Glutamatergic neuron (in vitro differentiated cells): ENCODE measurements at regions not wholly inside any gene's neighbourhood (a gene's known extent, or its start where the extent isn't known, plus 50 kb on each side); places are given as distances from the start of the nearest gene placed in this dataset.

Experiments
- DNase-seq: peaks from one replicate; pipeline ENCODE4 v3.0.0; 2022
- H3K27ac Mint-ChIP-seq: one replicate; pipeline ENCODE4 v1.8.0; 2020; ENCODE audit warnings: mild to moderate bottlenecking, mixed read lengths, inconsistent platforms; ENCODE audit not compliant: unreplicated experiment
- H3K27me3 Mint-ChIP-seq: one replicate; pipeline ENCODE4 v1.8.0; 2020; ENCODE audit warnings: mild to moderate bottlenecking, moderate library complexity, mixed read lengths, inconsistent platforms; ENCODE audit not compliant: unreplicated experiment
- H3K36me3 Mint-ChIP-seq: one replicate; pipeline ENCODE4 v1.8.0; 2020; ENCODE audit warnings: mild to moderate bottlenecking, mixed read lengths, inconsistent platforms; ENCODE audit not compliant: unreplicated experiment
- H3K4me1 Mint-ChIP-seq: one replicate; pipeline ENCODE4 v1.8.0; 2020; ENCODE audit warnings: mild to moderate bottlenecking, low read depth, mixed read lengths, inconsistent platforms; ENCODE audit not compliant: unreplicated experiment
- H3K4me3 Mint-ChIP-seq: one replicate; pipeline ENCODE4 v1.8.0; 2020; ENCODE audit warnings: mild to moderate bottlenecking, mixed read lengths, inconsistent platforms; ENCODE audit not compliant: unreplicated experiment
- H3K9me3 Mint-ChIP-seq: one replicate; pipeline ENCODE4 v1.8.0; 2020; ENCODE audit warnings: mild to moderate bottlenecking, moderate library complexity, mixed read lengths, inconsistent platforms; ENCODE audit not compliant: unreplicated experiment
- TF ChIP-seq, protein P1 (sequence below): fragments of 200-600 bp; sonication (generic); IDR thresholded peaks from one replicate; pipeline ENCODE4 v1.5.0; 2021; ENCODE audit not compliant: partially characterized antibody, unreplicated experiment

DNA sequence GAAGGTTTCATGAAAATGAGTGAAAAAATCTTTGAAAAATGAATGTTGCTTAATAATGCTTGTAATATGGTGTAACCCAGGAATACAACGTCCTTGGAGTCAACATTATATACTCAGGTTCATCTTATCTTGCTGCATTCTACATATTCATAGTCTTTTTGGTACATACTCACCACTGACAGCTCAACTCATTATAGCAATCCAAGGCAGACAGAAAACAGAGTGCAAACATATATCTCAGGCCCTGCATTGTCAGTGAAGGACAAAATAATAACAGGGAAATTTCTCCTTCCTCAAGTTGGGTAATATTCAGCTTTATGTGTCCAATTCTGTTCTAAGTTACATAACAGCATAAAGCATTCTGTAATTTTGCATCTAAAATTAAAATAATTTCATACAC, 1353.0 kb upstream of the SEL1L start:
- Mint-ChIP-seq H3K4me1 (no peaks in the 10 kb centered on the region), H3K27ac (no peak overlapping the region), H3K27me3 (peaks cover 2% of the 10 kb centered on the region), H3K36me3 (no peaks in the 10 kb centered on the region), H3K4me3 (no peak overlapping the region), H3K9me3 (peaks cover 2% of the 10 kb centered on the region)
- no peak for DNase-seq
- TF ChIP-seq, protein P1, sequence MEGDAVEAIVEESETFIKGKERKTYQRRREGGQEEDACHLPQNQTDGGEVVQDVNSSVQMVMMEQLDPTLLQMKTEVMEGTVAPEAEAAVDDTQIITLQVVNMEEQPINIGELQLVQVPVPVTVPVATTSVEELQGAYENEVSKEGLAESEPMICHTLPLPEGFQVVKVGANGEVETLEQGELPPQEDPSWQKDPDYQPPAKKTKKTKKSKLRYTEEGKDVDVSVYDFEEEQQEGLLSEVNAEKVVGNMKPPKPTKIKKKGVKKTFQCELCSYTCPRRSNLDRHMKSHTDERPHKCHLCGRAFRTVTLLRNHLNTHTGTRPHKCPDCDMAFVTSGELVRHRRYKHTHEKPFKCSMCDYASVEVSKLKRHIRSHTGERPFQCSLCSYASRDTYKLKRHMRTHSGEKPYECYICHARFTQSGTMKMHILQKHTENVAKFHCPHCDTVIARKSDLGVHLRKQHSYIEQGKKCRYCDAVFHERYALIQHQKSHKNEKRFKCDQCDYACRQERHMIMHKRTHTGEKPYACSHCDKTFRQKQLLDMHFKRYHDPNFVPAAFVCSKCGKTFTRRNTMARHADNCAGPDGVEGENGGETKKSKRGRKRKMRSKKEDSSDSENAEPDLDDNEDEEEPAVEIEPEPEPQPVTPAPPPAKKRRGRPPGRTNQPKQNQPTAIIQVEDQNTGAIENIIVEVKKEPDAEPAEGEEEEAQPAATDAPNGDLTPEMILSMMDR, result no peak

DNA sequence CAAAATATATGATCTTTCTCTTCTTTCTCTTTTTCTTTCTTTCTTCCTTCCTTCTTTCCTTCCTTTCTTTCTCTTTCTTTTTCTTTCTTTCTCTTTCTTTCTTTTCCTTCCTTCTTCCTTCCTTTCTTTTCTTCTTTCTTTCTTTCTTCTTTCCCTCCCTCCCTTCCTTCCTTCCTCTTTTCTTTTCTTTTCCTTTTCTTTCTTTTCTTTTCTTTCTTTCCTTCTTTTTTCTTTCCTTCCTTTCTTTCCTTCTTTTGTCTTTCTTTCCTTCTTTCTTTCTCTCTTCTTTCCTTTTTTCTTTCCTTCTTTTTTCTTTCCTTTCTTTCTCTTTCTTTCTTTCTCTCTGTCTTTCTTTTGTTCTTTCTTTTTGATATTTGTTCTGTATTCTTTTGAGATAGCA, 1356.0 kb upstream of the SEL1L start:
- Mint-ChIP-seq H3K4me3 (no peak overlapping the region), H3K27me3 (peaks cover 2% of the 10 kb centered on the region), H3K4me1 (no peaks in the 10 kb centered on the region), H3K36me3 (no peaks in the 10 kb centered on the region), H3K9me3 (peaks cover 2% of the 10 kb centered on the region), H3K27ac (no peak overlapping the region)
- no peak for DNase-seq
- TF ChIP-seq, protein P1, result no peak

DNA sequence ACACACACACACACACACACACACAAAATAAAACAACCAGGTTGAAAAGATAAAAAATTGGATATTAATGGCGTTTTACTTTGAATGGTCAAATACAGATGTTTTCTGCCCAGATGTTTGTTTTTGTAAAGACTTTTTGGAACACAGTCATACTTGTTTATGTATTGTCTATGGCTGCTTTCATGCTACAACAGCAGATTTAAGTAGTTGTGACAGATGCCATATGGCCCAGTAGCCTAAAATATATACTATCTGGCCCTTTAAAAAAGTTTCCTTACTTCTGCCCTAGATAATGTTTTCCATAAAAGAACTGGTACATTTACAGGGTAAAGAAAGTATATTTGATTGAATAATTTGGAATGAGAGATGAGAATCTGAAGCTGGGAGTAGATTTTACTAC, 1362.8 kb upstream of the SEL1L start:
- no peaks in the 10 kb centered on the region for H3K4me1 Mint-ChIP-seq
- no peaks in the 10 kb centered on the region for H3K36me3 Mint-ChIP-seq
- TF ChIP-seq, protein P1, result no peak
- DNase-seq, result no peak
- no peak overlapping the region for H3K4me3 Mint-ChIP-seq
- no peak overlapping the region for H3K27ac Mint-ChIP-seq
- no peaks in the 10 kb centered on the region for H3K27me3 Mint-ChIP-seq
- no peaks in the 10 kb centered on the region for H3K9me3 Mint-ChIP-seq

DNA sequence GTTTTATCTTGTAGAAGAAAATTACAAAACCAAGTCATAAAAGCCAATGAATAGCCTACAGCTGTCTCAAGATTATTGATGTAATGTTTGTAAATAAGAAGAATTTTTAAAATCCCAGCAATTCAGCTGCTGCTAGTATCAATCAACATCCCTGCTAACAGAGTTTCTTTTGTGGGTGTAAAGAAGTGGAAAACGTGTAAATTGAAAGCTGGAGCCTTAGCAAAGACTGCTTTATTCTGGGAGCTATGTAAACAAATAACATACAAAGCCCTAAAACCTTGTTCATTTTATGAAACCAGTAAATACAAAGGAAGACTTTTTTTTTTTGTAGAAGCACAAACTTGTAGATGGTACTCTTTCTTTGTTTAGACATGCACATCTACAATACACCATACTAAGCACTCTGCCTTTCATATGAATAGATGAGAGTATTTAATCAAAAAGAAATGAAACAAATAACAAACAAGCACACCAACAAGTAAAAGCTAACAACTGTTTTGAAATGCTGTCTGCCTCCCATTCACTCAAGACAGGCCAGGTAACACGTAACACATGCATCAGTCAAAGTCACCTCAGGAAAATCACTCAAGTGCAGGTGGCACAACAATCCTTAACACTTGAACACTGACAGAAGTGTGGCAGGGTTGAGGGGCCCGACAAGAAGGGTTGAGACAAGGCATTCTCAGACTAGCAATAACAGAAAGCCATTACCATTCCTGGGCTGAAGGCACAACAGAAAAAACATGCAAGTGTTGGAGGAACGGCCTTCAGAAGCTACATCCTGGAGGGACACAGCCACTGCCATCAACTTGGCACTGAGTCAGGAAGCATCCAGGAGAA, 1364.0 kb upstream of the SEL1L start:
- Mint-ChIP-seq H3K4me3 (no peak overlapping the region), H3K9me3 (no peaks in the 10 kb centered on the region), H3K4me1 (no peaks in the 10 kb centered on the region), H3K36me3 (no peaks in the 10 kb centered on the region), H3K27ac (no peak overlapping the region), H3K27me3 (no peaks in the 10 kb centered on the region)
- TF ChIP-seq, protein P1, result no peak
- DNase-seq, result no peak

DNA sequence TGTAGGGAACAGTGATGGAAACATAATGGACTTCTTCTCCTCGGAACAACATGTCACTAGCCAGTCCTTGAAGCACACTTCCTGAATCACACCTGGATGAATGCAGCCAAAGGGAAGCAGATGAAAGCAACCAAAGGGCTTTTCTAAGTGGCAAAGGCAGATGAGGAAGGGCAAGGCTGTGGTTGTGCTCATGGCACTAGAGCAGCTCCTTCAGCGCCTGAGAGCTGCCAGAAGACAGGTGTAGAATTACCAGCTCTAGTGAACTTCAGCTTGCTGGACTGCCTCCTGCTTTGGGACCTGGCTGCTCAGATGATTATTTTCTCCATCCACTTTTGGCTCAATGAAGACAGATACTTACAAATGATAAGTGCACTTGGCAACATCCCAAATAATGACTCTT, 1372.1 kb upstream of the SEL1L start:
- H3K36me3 Mint-ChIP-seq, result no peaks in the 10 kb centered on the region
- no peak overlapping the region for H3K4me3 Mint-ChIP-seq
- no peak overlapping the region for H3K27ac Mint-ChIP-seq
- H3K4me1 Mint-ChIP-seq, result no peaks in the 10 kb centered on the region
- no peak for DNase-seq
- H3K27me3 Mint-ChIP-seq, result no peaks in the 10 kb centered on the region
- H3K9me3 Mint-ChIP-seq, result no peaks in the 10 kb centered on the region
- TF ChIP-seq, protein P1, result no peak
